B cell (primary cell): ENCODE measurements at regions not wholly inside any gene's neighbourhood (a gene's known extent, or its start where the extent isn't known, plus 50 kb on each side); places are given as distances from the start of the nearest gene placed in this dataset.

ENCODE experiments used
- ATAC-seq: fragments of 200-7000 bp; cut with Tn5 transposase; one replicate; pipeline ENCODE4 v1.10.0; 2021; ENCODE audit warnings: low read depth, mild to moderate bottlenecking, moderate number of reproducible peaks, moderate library complexity
- CTCF ChIA-PET: fragments of 350-600 bp; sonication (Branson Sonifier 250); formaldehyde crosslinking; loops from one replicate; lab custom pipeline; 2021; ENCODE audit warnings: antibody characterized with exemption, inconsistent platforms; lab: Charles Lee
- POLR2A ChIA-PET: fragments of 350-600 bp; sonication (Branson Sonifier 250); formaldehyde crosslinking; loops from one replicate; lab custom pipeline; 2021; ENCODE audit warnings: antibody characterized with exemption; lab: Charles Lee
- DNase-seq: peaks from one replicate; pipeline ENCODE4 v3.0.0; 2013
- H2AFZ ChIP-seq: 2 replicates; pipeline ENCODE4 v1.6.1; 2012; ENCODE audit warnings: mild to moderate bottlenecking, low read depth, low read length; ENCODE audit not compliant: insufficient read depth, poor library complexity, severe bottlenecking
- H3K27ac ChIP-seq, 2 donors: 1 replicate in 1 of 2; 2 replicates in 1 of 2; pipeline ENCODE4 v1.5.1; 2012 to 2013; ENCODE audit warnings: low read length in 2 of 2, mild to moderate bottlenecking in 2 of 2, moderate library complexity in 1 of 2
- H3K27me3 ChIP-seq, 4 experiments: fragments of 200-600 bp in 1 of 4; sonication (generic) in 1 of 4; replicated peaks in 1 of 4; 1 replicate in 2 of 4; 2 replicates in 2 of 4; pipeline versions ENCODE4 v1.6.1 to v1.7.0; 2013 to 2016; ENCODE audit warnings: low read length in 3 of 4, mild to moderate bottlenecking in 2 of 4, mixed read lengths in 1 of 4, moderate library complexity in 1 of 4; ENCODE audit not compliant: insufficient read depth in 4 of 4, control insufficient read depth in 3 of 4; ENCODE audit errors: control extremely low read depth in 1 of 4
- H3K36me3 ChIP-seq, 2 experiments: replicated peaks in 1 of 2; 1 replicate in 1 of 2; 2 replicates in 1 of 2; pipeline versions ENCODE4 v1.6.1 to v1.7.1; 2013; ENCODE audit warnings: low read length in 1 of 2; ENCODE audit not compliant: insufficient read depth in 2 of 2, control insufficient read depth in 1 of 2; ENCODE audit errors: control extremely low read depth in 1 of 2, extremely low read depth in 1 of 2
- H3K4me1 ChIP-seq, 2 donors: fragments of 200-600 bp in 1 of 2; sonication (generic) in 1 of 2; 1 replicate in 1 of 2; 2 replicates in 1 of 2; pipeline versions ENCODE4 v1.5.1 to v1.6.1; 2013 to 2017; ENCODE audit warnings: low read length in 2 of 2; ENCODE audit not compliant: control insufficient read depth in 2 of 2, insufficient read depth in 2 of 2
- H3K4me2 ChIP-seq: replicated peaks from 2 replicates; pipeline ENCODE3; 2012; ENCODE audit warnings: mild to moderate bottlenecking, low read depth, low read length; ENCODE audit not compliant: poor library complexity, severe bottlenecking
- H3K4me3 ChIP-seq, 5 experiments: fragments of 200-600 bp in 1 of 5; sonication (generic) in 1 of 5; 1 replicate in 3 of 5; 2 replicates in 2 of 5; pipeline versions ENCODE4 v1.5.1 to v1.7.0; 2011 to 2016; ENCODE audit warnings: low read length in 4 of 5, mild to moderate bottlenecking in 4 of 5, low read depth in 2 of 5, control low read depth in 1 of 5, moderate library complexity in 1 of 5; ENCODE audit not compliant: insufficient read depth in 1 of 5; ENCODE audit errors: control extremely low read depth in 1 of 5, extremely low read depth in 1 of 5
- H3K79me2 ChIP-seq: fragments of 200-600 bp; sonication (generic); one replicate; pipeline ENCODE4 v1.6.0; 2016; ENCODE audit warnings: low read length; ENCODE audit not compliant: control insufficient read depth, insufficient read depth
- H3K9ac ChIP-seq: fragments of 200-600 bp; sonication (generic); 2 replicates; pipeline ENCODE4 v1.6.1; 2017; ENCODE audit warnings: mild to moderate bottlenecking, low read length, moderate library complexity
- H3K9me3 ChIP-seq, 3 donors: one replicate each; pipeline versions ENCODE4 v1.6.1 to v1.7.1; 2013; ENCODE audit warnings: low read length in 2 of 3; ENCODE audit not compliant: control insufficient read depth in 2 of 3, insufficient read depth in 1 of 3; ENCODE audit errors: control extremely low read depth in 1 of 3
- H4K20me1 ChIP-seq: 2 replicates; pipeline ENCODE4 v1.6.0; 2012; ENCODE audit warnings: mild to moderate bottlenecking, low read length; ENCODE audit not compliant: insufficient read depth, control insufficient read depth, poor library complexity, severe bottlenecking
- H3K27ac Mint-ChIP-seq: one replicate; pipeline ENCODE4 v1.8.0; 2021; ENCODE audit warnings: mixed read lengths
- H3K27me3 Mint-ChIP-seq: one replicate; pipeline ENCODE4 v1.8.0; 2021; ENCODE audit warnings: mixed read lengths
- H3K4me1 Mint-ChIP-seq: one replicate; pipeline ENCODE4 v1.8.0; 2021; ENCODE audit warnings: mixed read lengths
- H3K4me3 Mint-ChIP-seq: one replicate; pipeline ENCODE4 v1.8.0; 2021; ENCODE audit warnings: mixed read lengths
- H3K9me3 Mint-ChIP-seq: one replicate; pipeline ENCODE4 v1.8.0; 2022; ENCODE audit warnings: mixed read lengths; ENCODE audit not compliant: insufficient read depth
- CTCF ChIP-seq: fragments of 200-600 bp; IDR thresholded peaks from one replicate; pipeline ENCODE4 v1.8.0; 2022; ENCODE audit warnings: antibody characterized with exemption, mild to moderate bottlenecking
- EZH2 ChIP-seq: IDR thresholded peaks from 2 replicates; pipeline ENCODE4 v1.6.1; 2012; ENCODE audit warnings: borderline replicate concordance, low read depth, mild to moderate bottlenecking, moderate library complexity, low read length; ENCODE audit not compliant: insufficient read depth, poor library complexity, severe bottlenecking
- WGBS: methylation state at CpG from one replicate; pipeline ENCODE4 v1.1.5; 2013; ENCODE audit warnings: missing lambda C conversion rate; ENCODE audit not compliant: insufficient coverage; 5-methylcytosine and 5-hydroxymethylcytosine counted together
- intact Hi-C: fragments of 100-400 bp; cut with micrococcal nuclease; formaldehyde crosslinking; loops from one replicate; pipeline ENCODE4 v1.10.0; 2022

- Histone ChIP-seq H3K4me3 (no peak overlapping the region), H3K9me3 (no peaks in the 10 kb centered on the region), H3K4me1 (no peaks in the 10 kb centered on the region), H3K36me3 (no peaks in the 10 kb centered on the region), H3K4me2 (no peak overlapping the region), H3K27me3 (no peaks in the 10 kb centered on the region), H2AFZ (no peak overlapping the region), H3K79me2 (no peaks in the 10 kb centered on the region), H4K20me1 (no peaks in the 10 kb centered on the region), H3K27ac (no peak overlapping the region), H3K9ac (no peak overlapping the region)
- H3K27me3 Mint-ChIP-seq, result no peaks in the 10 kb centered on the region
- DNase-seq (no peak), ATAC-seq (no peak)
- intact Hi-C loops, result no loop called here
- no peaks in the 10 kb centered on the region for H3K4me1 Mint-ChIP-seq
- 67% methylated on average over 1 of the region's 6 CpGs for WGBS
- no peak overlapping the region for H3K4me3 Mint-ChIP-seq
- no peak overlapping the region for H3K27ac Mint-ChIP-seq
- CTCF ChIA-PET, result no interaction called here
- POLR2A ChIA-PET, result no interaction called here
- H3K9me3 Mint-ChIP-seq, result no peaks in the 10 kb centered on the region
- TF ChIP-seq CTCF (no peak), EZH2 (no peak)
Measured at GRCh38 chr1:118437664-118438063, 252.6 kb upstream of the SPAG17 start.

- Histone ChIP-seq H3K9me3 (peaks cover 0 to 1% (median 0%) of the 10 kb centered on the region in 3 donors), H3K9ac (no peak overlapping the region), H3K4me1 (no peaks in the 10 kb centered on the region), H3K27ac (no peak overlapping the region), H2AFZ (no peak overlapping the region), H4K20me1 (no peaks in the 10 kb centered on the region), H3K4me3 (no peak overlapping the region), H3K79me2 (no peaks in the 10 kb centered on the region), H3K4me2 (no peak overlapping the region), H3K36me3 (no peaks in the 10 kb centered on the region), H3K27me3 (no peaks in the 10 kb centered on the region)
- no peak for ATAC-seq
- H3K27me3 Mint-ChIP-seq, result no peaks in the 10 kb centered on the region
- ChIA-PET CTCF (no interaction called here), POLR2A (no interaction called here)
- 65% methylated on average over 4 of the region's 4 CpGs for WGBS
- DNase-seq, result no peak
- intact Hi-C loops, result no loop called here
- H3K4me1 Mint-ChIP-seq, result no peaks in the 10 kb centered on the region
- no peaks in the 10 kb centered on the region for H3K9me3 Mint-ChIP-seq
- H3K27ac Mint-ChIP-seq, result no peak overlapping the region
- TF ChIP-seq EZH2 (no peak), CTCF (no peak)
- no peak overlapping the region for H3K4me3 Mint-ChIP-seq
Measured at GRCh38 chr1:118429856-118430255, 244.8 kb upstream of the SPAG17 start.
